ENCODE measurements at regions not wholly inside any gene's neighbourhood (a gene's known extent, or its start where the extent isn't known, plus 50 kb on each side); places are given as distances from the start of the nearest gene placed in this dataset.
"Not testable (repeated sequence)": the region's sequence is repeated elsewhere in the genome, so short reads cannot be mapped to it uniquely, and the experiment has no call there.

- DNase-seq = no peak
These were observed 172.4 kb upstream of the MAGEB16 start for GRCh38 chrX:35625714-35626113.

GRCh38 chrX:35626124-35626523 lies 172.0 kb upstream of the MAGEB16 start:
- no peak for DNase-seq

DNA sequence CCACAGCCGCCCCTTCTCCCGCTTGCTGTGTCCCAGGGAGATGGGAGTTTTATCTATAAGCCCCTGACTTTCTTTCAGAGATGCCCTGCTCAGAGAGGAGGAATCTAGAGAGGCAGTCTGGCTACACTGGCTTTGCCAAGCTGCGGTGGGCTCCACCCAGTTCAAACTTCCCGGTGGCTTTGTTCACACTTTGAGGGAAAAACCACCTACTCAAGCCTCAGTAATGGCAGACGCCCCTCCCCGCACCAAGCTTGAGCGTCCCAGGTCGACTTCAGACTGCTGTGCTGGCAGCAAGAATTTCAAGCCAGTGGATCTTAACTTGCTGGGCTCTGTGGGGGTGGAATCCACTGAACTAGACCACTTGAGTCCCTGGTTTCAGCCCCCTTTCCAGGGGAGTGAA lies 162.2 kb upstream of the MAGEB16 start:
- DNase-seq = not testable (repeated sequence)

DNA sequence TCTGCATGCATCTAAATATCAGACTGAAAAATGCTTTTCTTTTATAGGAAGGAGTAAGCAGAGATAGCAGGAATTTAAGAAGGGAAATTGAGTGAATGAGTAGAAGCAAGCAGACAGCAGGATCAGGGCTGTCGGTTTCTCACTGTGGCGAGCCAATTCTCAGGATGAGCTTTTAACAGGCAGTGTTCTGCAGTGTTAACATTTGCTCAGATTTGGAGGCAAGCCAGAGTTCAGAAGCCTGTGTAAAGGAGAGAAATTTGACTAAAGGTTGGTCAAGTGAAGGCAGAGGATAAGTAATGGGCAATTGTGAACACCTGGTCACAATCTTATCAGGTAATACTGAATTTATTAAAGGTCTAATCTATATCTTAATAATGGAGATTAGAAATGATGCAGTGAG lies 133.3 kb upstream of the MAGEB16 start:
- DNase-seq = peak; percentile 44

- DNase-seq = no peak
These were observed 132.8 kb upstream of the MAGEB16 start for GRCh38 chrX:35665311-35665710.

GRCh38 chrX:35670889-35671288 lies 127.3 kb upstream of the MAGEB16 start:
- no peak for DNase-seq

- DNase-seq = no peak
These were observed 123.0 kb upstream of the MAGEB16 start for GRCh38 chrX:35675151-35675550.

DNA sequence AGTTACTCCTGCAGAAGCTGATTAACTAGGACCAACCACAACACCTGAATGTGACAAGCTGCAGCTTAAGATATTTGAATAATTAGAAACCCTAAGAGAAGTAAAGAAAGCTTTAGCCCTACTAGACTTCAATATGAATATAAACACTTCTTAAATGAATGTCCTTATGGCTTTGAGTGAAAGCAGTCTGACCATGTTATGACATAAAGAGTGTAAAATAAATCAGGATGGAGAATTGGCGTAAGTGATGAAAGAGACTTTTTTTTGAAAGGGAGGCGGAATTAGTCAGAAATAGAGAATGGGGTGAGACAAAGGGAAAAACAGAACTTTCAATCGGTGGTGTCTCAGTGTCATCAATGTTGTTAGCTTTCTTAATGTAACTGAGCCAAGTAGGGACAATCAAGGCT lies 117.2 kb upstream of the MAGEB16 start:
- DNase-seq = no peak

- no peak for DNase-seq
These were observed 115.7 kb upstream of the MAGEB16 start for GRCh38 chrX:35682476-35682875.

- no peak for DNase-seq
These were observed 101.3 kb upstream of the MAGEB16 start for GRCh38 chrX:35696760-35697234.

GRCh38 chrX:35699642-35700041 lies 98.5 kb upstream of the MAGEB16 start:
- no peak for DNase-seq

DNA sequence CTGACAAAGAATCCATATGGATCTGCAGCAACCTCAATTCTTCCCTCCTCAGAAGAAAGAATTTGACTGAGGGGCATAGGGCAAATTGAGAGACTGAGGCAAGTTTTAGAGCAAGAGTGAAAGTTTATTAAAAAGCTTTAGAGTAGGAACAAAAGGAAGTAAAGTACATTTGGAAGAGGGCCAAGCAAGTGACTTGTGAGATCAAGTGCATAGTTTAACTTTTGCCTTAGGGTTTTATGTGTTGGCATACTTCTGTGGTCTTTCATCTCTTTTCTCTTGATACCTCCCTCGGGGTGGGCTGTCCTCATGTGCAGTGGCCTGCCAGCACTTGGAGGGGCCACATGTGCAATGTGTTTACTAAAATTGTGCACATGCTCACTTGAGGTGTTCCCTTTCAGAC lies 98.0 kb upstream of the MAGEB16 start:
- no peak for DNase-seq

DNA sequence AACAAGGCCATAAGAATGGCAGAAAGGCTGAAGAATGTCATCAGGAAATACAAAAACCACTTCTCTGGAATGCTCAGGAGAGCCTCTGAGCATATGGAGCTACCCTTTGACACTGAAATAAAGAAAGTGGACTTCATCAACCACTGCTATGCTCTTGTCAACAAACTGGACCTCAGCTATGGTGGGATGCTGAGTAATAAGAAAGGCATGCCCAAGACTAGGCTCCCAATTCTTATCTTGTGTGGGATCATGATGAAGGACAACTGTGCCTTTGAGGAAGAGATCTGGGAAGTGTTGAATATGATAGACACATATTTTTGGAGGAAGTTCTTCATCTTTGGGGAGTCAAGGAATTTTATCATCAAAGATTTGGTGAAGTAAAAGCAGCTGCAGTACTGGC lies 86.9 kb upstream of the MAGEB16 start:
- DNase-seq = no peak

DNA sequence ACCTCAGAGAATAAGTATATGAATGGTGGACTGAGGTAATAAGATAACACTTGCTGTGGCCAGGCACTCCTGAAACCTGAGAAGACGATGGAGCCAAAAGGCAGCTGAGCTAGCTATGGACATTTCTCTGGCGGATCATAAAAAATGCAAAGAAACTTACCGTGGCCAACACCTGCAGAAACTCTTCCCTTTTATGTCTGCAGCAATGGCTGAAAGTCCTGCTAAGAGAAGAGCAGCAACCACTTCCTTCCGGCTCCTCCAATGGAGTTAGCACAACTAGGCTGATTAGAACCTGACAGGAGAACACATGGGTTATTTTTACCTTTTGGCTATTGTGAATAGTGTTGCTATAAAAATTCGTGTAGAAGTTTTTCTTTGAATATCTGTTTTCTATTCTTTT lies 76.0 kb upstream of the MAGEB16 start:
- no peak for DNase-seq

DNA sequence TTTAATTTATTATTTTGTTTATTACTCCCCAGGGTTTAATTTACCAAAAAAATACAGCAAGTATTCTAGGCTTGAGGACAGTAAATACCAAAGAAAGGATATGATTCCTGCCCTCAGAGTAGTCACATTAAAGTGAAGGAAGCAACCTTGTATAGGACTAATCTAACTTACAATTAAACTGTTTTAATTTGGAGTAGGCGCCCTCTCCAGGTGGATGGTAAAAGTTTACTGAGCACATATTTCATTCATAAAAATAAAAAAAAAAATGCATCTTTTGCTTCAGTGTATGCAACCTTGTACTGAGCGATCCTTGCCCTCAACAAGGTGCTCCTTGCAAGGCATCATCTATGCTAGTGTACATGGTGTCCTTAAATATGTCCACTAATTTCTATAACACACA lies 72.0 kb upstream of the MAGEB16 start:
- peak; percentile 0 for DNase-seq

DNA sequence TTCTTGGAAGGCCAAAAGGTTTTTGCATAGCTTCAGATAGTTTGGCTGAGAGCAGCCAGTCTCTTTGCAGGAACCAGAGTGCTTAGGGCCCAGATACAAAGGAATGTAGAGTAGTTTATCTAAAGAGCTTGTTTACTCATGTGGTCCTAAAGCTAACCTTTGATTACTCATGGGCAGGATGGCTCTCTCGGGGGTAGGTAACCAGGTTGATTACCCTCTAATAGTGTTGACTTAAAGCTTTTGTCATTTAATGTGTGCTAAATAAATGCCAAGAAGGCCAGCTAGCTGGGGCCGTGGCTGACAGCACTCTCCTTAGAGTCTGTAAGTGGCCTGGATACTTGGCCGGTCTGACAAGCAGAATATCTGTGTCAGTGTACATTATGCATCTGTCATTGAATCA lies 69.7 kb upstream of the MAGEB16 start:
- DNase-seq = no peak

DNA sequence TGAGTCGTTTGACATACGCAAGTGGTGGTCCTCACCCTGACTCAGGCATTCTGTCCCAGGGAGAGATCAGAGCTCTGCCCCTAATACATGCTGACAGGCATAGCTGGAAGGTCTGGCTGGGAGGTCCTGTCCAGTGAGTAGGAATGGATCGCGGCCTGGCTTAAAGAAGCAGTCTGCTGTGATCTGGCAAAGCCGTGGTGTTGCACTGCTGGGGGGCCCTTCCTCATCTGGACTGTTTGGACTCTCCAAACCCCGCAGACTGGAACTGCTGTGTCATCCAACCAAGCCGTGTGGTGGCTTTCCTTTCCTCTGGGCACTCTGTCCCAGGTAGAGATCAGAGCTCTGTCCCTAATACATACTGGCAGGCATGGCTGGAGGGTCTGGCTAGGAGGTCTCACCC lies 64.3 kb upstream of the MAGEB16 start:
- DNase-seq = no peak

DNA sequence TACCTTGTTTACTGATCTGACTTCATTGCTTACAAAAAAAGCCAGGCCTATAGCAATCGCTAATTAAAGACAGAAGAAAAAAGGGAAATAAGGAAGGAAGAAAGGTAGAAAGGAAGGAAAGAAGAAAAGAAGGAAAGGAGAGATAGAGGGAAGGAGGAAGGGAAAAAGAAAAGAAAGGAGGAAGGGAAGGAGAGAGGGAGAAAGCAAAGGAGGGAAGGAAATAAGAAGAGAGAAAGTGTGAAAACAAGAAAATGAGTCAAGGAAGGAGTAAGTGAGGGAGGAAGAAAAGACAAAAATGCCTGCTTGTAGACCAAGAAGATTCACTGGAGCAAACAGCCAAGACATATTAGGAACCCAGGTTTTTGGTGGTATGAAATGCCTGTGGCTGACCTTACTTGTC lies 57.0 kb upstream of the MAGEB16 start:
- no peak for DNase-seq

- no peak for DNase-seq
These were observed 54.8 kb upstream of the MAGEB16 start for GRCh38 chrX:35743331-35743730.

Measured in NCI-H524 treated with DMSO at 0.1 percent for 48 hours (cell line).